GM23338 (cell line): ENCODE measurements at regions not wholly inside any gene's neighbourhood (a gene's known extent, or its start where the extent isn't known, plus 50 kb on each side); places are given as distances from the start of the nearest gene placed in this dataset.

Experiments used
- ATAC-seq: fragments of 200-7000 bp; cut with Tn5 transposase; 3 replicates; pipeline ENCODE4 v1.9.1; 2020
- DNase-seq: peaks from one replicate; pipeline ENCODE4 v3.0.0-alpha.2; 2015; ENCODE audit warnings: low spot score
- H2AFZ ChIP-seq: fragments of 200-600 bp; sonication (generic); 2 replicates; pipeline ENCODE4 v1.8.0; 2016; ENCODE audit warnings: antibody characterized with exemption, mild to moderate bottlenecking, moderate library complexity
- H3F3A ChIP-seq: fragments of 200-600 bp; sonication (generic); replicated peaks from 2 replicates; pipeline ENCODE4 v1.8.0; 2017; ENCODE audit warnings: antibody characterized with exemption, mixed run types, low read depth
- H3K27ac ChIP-seq: fragments of 200-600 bp; sonication (generic); 2 replicates; pipeline ENCODE4 v1.6.1; 2016; ENCODE audit warnings: low read depth
- H3K27me3 ChIP-seq: fragments of 200-600 bp; sonication (generic); 2 replicates; pipeline ENCODE4 v1.8.0; 2016; ENCODE audit warnings: mild to moderate bottlenecking, mixed run types, moderate library complexity; ENCODE audit not compliant: insufficient read depth
- H3K36me3 ChIP-seq: fragments of 200-600 bp; sonication (generic); 2 replicates; pipeline ENCODE4 v1.8.0; 2016; ENCODE audit warnings: mild to moderate bottlenecking; ENCODE audit not compliant: insufficient read depth
- H3K4me1 ChIP-seq: fragments of 200-600 bp; sonication (generic); 2 replicates; pipeline ENCODE4 v1.8.0; 2016; ENCODE audit warnings: mild to moderate bottlenecking, moderate library complexity; ENCODE audit not compliant: insufficient read depth
- H3K4me2 ChIP-seq: fragments of 200-600 bp; sonication (generic); 2 replicates; pipeline ENCODE4 v1.7.1; 2017; ENCODE audit warnings: mixed run types
- H3K4me3 ChIP-seq: fragments of 200-600 bp; sonication (generic); 2 replicates; pipeline ENCODE4 v1.6.1; 2016; ENCODE audit warnings: mixed run types
- H3K79me2 ChIP-seq: fragments of 200-600 bp; sonication (generic); replicated peaks from 2 replicates; pipeline ENCODE4 v1.8.0; 2017; ENCODE audit warnings: mild to moderate bottlenecking; ENCODE audit not compliant: insufficient read depth
- H3K9me2 ChIP-seq: fragments of 200-600 bp; sonication (generic); 2 replicates; pipeline ENCODE4 v1.8.0; 2017; ENCODE audit not compliant: insufficient read depth
- H4K20me1 ChIP-seq: fragments of 200-600 bp; sonication (generic); replicated peaks from 2 replicates; pipeline ENCODE4 v1.8.0; 2017; ENCODE audit warnings: mild to moderate bottlenecking; ENCODE audit not compliant: insufficient read depth
- H3K27ac Mint-ChIP-seq: 2 replicates; pipeline ENCODE4 v1.8.0; 2020; ENCODE audit warnings: inconsistent platforms, mild to moderate bottlenecking, moderate library complexity, mixed read lengths
- H3K27me3 Mint-ChIP-seq: 3 replicates; pipeline ENCODE4 v1.8.0; 2022; ENCODE audit warnings: low read depth, mild to moderate bottlenecking, moderate library complexity, mixed read lengths, inconsistent platforms; ENCODE audit not compliant: insufficient read depth, poor library complexity
- H3K36me3 Mint-ChIP-seq: 3 replicates; pipeline ENCODE4 v1.8.0; 2021; ENCODE audit warnings: low read depth, mild to moderate bottlenecking, inconsistent platforms, moderate library complexity, mixed read lengths
- H3K4me1 Mint-ChIP-seq: 3 replicates; pipeline ENCODE4 v1.8.0; 2020; ENCODE audit warnings: mild to moderate bottlenecking, inconsistent platforms, mixed read lengths
- H3K4me3 Mint-ChIP-seq: 3 replicates; pipeline ENCODE4 v1.8.0; 2021; ENCODE audit warnings: moderate library complexity, mild to moderate bottlenecking, inconsistent platforms, mixed read lengths
- H3K9me3 Mint-ChIP-seq: 3 replicates; pipeline ENCODE4 v1.8.0; 2020; ENCODE audit warnings: moderate library complexity, mild to moderate bottlenecking, inconsistent platforms, mixed read lengths
- CREB1 ChIP-seq: fragments of 250-450 bp; sonication (Bioruptor Pico); IDR thresholded peaks from 2 replicates; pipeline ENCODE4 v1.5.0; 2020; ENCODE audit warnings: low read depth, mild to moderate bottlenecking, moderate library complexity
- EZH2 ChIP-seq: fragments of 200-600 bp; sonication (generic); IDR thresholded peaks from one replicate; pipeline ENCODE4 v1.8.0; 2017; ENCODE audit warnings: antibody characterized with exemption, mild to moderate bottlenecking, low read depth; ENCODE audit not compliant: unreplicated experiment
- EZH2phosphoT487 ChIP-seq: fragments of 200-600 bp; sonication (generic); IDR thresholded peaks from one replicate; pipeline ENCODE4 v1.8.1; 2018; ENCODE audit warnings: antibody characterized with exemption; ENCODE audit not compliant: unreplicated experiment
- JUNB ChIP-seq: IDR thresholded peaks from one replicate; pipeline ENCODE4 v1.6.1; 2016; ENCODE audit warnings: antibody characterized with exemption; ENCODE audit not compliant: unreplicated experiment
- NANOG ChIP-seq: IDR thresholded peaks from 2 replicates; pipeline ENCODE4 v1.6.1; 2016; ENCODE audit warnings: antibody characterized with exemption, borderline replicate concordance
- POLR2AphosphoS5 ChIP-seq: IDR thresholded peaks from 2 replicates; pipeline ENCODE4 v1.6.1; 2016; ENCODE audit warnings: antibody characterized with exemption, low read depth
- STAT1 ChIP-seq: IDR thresholded peaks from one replicate; pipeline ENCODE4 v1.6.1; 2016; ENCODE audit warnings: antibody characterized with exemption; ENCODE audit not compliant: unreplicated experiment
- ZNF114 ChIP-seq: fragments of 250-450 bp; sonication (Bioruptor Pico); IDR thresholded peaks from 2 replicates; pipeline ENCODE4 v1.5.0; 2020; ENCODE audit warnings: mild to moderate bottlenecking, moderate library complexity
- ZNF331 ChIP-seq: fragments of 250-450 bp; sonication (Bioruptor Pico); IDR thresholded peaks from 2 replicates; pipeline ENCODE4 v1.5.0; 2020; ENCODE audit warnings: low read depth, mild to moderate bottlenecking, moderate library complexity
- TF ChIP-seq, protein P1 (sequence below): IDR thresholded peaks from 2 replicates; pipeline ENCODE4 v1.6.1; 2016; ENCODE audit warnings: antibody characterized with exemption
- TF ChIP-seq, protein P2 (sequence below): fragments of 250-450 bp; sonication (Bioruptor Pico); IDR thresholded peaks from 2 replicates; pipeline ENCODE4 v1.5.0; 2020; ENCODE audit warnings: mild to moderate bottlenecking, moderate library complexity
- TF ChIP-seq, protein P3 (sequence below): IDR thresholded peaks from one replicate; pipeline ENCODE4 v1.6.1; 2018; ENCODE audit warnings: antibody characterized with exemption; ENCODE audit not compliant: unreplicated experiment

- ATAC-seq = no peak
- Mint-ChIP-seq H3K36me3 (no peaks in the 10 kb centered on the region), H3K4me3 (no peak overlapping the region), H3K27ac (no peak overlapping the region), H3K27me3 (peaks cover 7% of the 10 kb centered on the region), H3K9me3 (no peaks in the 10 kb centered on the region), H3K4me1 (peaks cover 10% of the 10 kb centered on the region; the same call in 2 of the 3 replicates)
- no peak overlapping the region for H3K4me2 ChIP-seq
- no peak overlapping the region for H2AFZ ChIP-seq
- H3F3A ChIP-seq = no peaks in the 10 kb centered on the region
- no peaks in the 10 kb centered on the region; the same call in 1 of the 2 replicates for H3K4me1 ChIP-seq
- no peak for TF ChIP-seq STAT1
- TF ChIP-seq POLR2AphosphoS5 = no peak
- no peaks in the 10 kb centered on the region for H4K20me1 ChIP-seq
- DNase-seq = no peak
- no peaks in the 10 kb centered on the region for H3K36me3 ChIP-seq
- H3K27ac ChIP-seq = no peak overlapping the region
- no peaks in the 10 kb centered on the region for H3K79me2 ChIP-seq
- no peaks in the 10 kb centered on the region; the same call in 1 of the 2 replicates for H3K9me2 ChIP-seq
- H3K4me3 ChIP-seq = no peak overlapping the region
- no peaks in the 10 kb centered on the region for H3K27me3 ChIP-seq
These were observed 480.7 kb downstream of the PRKD1 start for GRCh38 chr14:29446971-29447370.

DNA sequence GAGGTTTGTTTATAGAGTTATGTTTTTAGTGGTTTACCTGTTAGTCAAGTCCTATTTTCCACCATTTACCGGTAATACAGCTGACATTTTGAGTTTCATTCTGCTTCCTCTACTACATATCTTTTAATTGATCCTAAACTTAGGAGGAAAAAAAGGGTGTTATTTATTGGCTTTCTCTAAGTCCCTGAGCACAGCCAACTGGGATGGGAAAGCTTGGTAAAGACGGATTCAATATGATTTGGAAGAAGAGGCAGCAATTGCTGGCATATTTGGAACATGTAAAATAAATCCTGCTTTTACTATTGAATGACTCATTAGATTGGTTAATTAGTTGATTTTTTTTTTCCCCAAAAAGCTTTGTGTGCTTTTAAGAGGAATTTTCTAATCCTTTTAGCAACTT lies 475.7 kb downstream of the PRKD1 start:
- Histone ChIP-seq H3K79me2 (no peaks in the 10 kb centered on the region), H4K20me1 (no peaks in the 10 kb centered on the region), H3K27ac (no peak overlapping the region), H3K4me1 (no peaks in the 10 kb centered on the region; the same call in 1 of the 2 replicates), H3K27me3 (peaks cover 11% of the 10 kb centered on the region; the same call in 1 of the 2 replicates), H3K36me3 (no peaks in the 10 kb centered on the region), H3K9me2 (no peaks in the 10 kb centered on the region), H3K4me2 (no peak overlapping the region), H3F3A (no peaks in the 10 kb centered on the region), H2AFZ (no peak overlapping the region), H3K4me3 (no peak overlapping the region)
- H3K4me1 Mint-ChIP-seq = no peaks in the 10 kb centered on the region; the same call in 2 of the 3 replicates
- peaks cover 3% of the 10 kb centered on the region for H3K27me3 Mint-ChIP-seq
- H3K4me3 Mint-ChIP-seq = no peak overlapping the region
- no peak overlapping the region for H3K27ac Mint-ChIP-seq
- DNase-seq = no peak
- no peaks in the 10 kb centered on the region for H3K9me3 Mint-ChIP-seq
- H3K36me3 Mint-ChIP-seq = no peaks in the 10 kb centered on the region
- ATAC-seq = no peak
- TF ChIP-seq, protein P1, sequence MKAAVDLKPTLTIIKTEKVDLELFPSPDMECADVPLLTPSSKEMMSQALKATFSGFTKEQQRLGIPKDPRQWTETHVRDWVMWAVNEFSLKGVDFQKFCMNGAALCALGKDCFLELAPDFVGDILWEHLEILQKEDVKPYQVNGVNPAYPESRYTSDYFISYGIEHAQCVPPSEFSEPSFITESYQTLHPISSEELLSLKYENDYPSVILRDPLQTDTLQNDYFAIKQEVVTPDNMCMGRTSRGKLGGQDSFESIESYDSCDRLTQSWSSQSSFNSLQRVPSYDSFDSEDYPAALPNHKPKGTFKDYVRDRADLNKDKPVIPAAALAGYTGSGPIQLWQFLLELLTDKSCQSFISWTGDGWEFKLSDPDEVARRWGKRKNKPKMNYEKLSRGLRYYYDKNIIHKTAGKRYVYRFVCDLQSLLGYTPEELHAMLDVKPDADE = no peak
- TF ChIP-seq, protein P2, sequence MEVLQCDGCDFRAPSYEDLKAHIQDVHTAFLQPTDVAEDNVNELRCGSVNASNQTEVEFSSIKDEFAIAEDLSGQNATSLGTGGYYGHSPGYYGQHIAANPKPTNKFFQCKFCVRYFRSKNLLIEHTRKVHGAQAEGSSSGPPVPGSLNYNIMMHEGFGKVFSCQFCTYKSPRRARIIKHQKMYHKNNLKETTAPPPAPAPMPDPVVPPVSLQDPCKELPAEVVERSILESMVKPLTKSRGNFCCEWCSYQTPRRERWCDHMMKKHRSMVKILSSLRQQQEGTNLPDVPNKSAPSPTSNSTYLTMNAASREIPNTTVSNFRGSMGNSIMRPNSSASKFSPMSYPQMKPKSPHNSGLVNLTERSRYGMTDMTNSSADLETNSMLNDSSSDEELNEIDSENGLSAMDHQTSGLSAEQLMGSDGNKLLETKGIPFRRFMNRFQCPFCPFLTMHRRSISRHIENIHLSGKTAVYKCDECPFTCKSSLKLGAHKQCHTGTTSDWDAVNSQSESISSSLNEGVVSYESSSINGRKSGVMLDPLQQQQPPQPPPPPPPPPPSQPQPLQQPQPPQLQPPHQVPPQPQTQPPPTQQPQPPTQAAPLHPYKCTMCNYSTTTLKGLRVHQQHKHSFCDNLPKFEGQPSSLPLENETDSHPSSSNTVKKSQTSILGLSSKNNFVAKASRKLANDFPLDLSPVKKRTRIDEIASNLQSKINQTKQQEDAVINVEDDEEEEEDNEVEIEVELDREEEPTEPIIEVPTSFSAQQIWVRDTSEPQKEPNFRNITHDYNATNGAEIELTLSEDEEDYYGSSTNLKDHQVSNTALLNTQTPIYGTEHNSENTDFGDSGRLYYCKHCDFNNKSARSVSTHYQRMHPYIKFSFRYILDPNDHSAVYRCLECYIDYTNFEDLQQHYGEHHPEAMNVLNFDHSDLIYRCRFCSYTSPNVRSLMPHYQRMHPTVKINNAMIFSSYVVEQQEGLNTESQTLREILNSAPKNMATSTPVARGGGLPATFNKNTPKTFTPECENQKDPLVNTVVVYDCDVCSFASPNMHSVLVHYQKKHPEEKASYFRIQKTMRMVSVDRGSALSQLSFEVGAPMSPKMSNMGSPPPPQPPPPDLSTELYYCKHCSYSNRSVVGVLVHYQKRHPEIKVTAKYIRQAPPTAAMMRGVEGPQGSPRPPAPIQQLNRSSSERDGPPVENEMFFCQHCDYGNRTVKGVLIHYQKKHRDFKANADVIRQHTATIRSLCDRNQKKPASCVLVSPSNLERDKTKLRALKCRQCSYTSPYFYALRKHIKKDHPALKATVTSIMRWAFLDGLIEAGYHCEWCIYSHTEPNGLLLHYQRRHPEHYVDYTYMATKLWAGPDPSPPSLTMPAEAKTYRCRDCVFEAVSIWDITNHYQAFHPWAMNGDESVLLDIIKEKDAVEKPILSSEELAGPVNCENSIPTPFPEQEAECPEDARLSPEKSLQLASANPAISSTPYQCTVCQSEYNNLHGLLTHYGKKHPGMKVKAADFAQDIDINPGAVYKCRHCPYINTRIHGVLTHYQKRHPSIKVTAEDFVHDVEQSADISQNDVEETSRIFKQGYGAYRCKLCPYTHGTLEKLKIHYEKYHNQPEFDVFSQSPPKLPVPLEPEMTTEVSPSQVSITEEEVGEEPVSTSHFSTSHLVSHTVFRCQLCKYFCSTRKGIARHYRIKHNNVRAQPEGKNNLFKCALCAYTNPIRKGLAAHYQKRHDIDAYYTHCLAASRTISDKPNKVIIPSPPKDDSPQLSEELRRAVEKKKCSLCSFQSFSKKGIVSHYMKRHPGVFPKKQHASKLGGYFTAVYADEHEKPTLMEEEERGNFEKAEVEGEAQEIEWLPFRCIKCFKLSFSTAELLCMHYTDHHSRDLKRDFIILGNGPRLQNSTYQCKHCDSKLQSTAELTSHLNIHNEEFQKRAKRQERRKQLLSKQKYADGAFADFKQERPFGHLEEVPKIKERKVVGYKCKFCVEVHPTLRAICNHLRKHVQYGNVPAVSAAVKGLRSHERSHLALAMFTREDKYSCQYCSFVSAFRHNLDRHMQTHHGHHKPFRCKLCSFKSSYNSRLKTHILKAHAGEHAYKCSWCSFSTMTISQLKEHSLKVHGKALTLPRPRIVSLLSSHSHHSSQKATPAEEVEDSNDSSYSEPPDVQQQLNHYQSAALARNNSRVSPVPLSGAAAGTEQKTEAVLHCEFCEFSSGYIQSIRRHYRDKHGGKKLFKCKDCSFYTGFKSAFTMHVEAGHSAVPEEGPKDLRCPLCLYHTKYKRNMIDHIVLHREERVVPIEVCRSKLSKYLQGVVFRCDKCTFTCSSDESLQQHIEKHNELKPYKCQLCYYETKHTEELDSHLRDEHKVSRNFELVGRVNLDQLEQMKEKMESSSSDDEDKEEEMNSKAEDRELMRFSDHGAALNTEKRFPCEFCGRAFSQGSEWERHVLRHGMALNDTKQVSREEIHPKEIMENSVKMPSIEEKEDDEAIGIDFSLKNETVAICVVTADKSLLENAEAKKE (CRISPR knock-in tag) = no peak
- TF ChIP-seq ZNF114 (CRISPR knock-in tag) (no peak), CREB1 (no peak), NANOG (no peak), STAT1 (no peak), JUNB (no peak), ZNF331 (no peak), EZH2phosphoT487 (no peak), POLR2AphosphoS5 (no peak), EZH2 (no peak)
- TF ChIP-seq, protein P3, sequence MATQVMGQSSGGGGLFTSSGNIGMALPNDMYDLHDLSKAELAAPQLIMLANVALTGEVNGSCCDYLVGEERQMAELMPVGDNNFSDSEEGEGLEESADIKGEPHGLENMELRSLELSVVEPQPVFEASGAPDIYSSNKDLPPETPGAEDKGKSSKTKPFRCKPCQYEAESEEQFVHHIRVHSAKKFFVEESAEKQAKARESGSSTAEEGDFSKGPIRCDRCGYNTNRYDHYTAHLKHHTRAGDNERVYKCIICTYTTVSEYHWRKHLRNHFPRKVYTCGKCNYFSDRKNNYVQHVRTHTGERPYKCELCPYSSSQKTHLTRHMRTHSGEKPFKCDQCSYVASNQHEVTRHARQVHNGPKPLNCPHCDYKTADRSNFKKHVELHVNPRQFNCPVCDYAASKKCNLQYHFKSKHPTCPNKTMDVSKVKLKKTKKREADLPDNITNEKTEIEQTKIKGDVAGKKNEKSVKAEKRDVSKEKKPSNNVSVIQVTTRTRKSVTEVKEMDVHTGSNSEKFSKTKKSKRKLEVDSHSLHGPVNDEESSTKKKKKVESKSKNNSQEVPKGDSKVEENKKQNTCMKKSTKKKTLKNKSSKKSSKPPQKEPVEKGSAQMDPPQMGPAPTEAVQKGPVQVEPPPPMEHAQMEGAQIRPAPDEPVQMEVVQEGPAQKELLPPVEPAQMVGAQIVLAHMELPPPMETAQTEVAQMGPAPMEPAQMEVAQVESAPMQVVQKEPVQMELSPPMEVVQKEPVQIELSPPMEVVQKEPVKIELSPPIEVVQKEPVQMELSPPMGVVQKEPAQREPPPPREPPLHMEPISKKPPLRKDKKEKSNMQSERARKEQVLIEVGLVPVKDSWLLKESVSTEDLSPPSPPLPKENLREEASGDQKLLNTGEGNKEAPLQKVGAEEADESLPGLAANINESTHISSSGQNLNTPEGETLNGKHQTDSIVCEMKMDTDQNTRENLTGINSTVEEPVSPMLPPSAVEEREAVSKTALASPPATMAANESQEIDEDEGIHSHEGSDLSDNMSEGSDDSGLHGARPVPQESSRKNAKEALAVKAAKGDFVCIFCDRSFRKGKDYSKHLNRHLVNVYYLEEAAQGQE = no peak
